ENCODE measurements at regions not wholly inside any gene's neighbourhood (a gene's known extent, or its start where the extent isn't known, plus 50 kb on each side); places are given as distances from the start of the nearest gene placed in this dataset.

DNA sequence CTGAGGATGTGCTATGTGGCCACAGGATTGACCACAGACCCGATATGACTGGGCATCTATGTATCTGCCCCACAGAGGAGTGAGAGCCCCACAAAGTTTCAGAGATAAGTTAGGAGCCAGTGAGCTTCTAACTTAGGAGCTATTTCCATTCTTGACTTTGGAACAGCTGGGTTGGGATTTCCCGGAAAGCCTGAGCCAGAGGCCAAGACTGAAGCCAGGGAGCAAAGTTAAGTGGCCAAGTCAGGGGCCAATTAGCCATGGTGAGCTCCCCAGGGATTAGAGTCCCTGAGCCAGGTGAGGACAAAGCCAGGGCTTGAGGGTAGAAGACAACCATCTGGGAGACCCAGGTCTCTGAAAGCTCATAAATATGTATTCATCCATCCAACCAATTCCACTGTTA, 143.6 kb downstream of the MAFB start:
- H3K4me3 ChIP-seq (ENCODE audit: low read depth, low read length), result no peak overlapping the region

DNA sequence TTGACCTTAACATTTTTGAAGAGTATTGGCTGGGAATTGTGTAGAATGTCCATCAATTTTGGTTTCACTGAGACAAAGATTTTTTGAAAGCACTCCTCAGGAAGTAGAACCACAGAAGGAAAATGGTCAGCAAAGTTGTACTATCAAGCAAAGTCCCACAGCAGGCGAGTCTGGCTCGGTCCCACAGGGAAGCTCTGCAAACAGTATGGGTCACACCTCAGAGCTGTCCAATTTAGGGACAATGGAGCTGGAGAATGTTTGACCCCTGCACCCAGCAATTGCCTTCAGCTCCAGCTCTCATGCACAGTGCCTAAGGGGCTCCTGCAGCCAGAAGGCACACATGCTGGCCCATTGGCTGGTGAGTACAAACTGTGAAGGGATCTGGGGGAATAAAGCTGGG, 147.0 kb downstream of the MAFB start:
- no peak overlapping the region for H3K4me3 ChIP-seq (ENCODE audit: low read depth, low read length)

DNA sequence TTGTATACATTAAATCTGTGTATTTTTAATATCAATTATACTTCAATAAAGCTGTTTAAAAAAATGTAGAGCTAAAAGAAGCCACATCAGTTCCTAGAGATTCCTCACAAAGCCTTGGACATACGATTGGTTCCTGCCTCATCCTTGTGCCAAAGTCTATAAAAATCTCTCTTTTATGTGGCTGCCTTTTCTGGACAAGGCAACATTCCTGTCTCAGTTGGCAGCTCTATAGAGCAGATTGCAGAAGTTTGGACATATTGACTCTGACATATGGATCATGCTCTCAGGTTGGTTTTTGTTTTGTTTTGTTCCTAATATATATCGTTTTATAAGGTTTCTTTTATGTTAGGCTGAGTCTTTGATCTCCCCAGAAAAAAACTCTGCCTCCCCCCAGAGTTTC, 148.9 kb downstream of the MAFB start:
- no peak overlapping the region for H3K4me3 ChIP-seq (ENCODE audit: low read depth, low read length)

DNA sequence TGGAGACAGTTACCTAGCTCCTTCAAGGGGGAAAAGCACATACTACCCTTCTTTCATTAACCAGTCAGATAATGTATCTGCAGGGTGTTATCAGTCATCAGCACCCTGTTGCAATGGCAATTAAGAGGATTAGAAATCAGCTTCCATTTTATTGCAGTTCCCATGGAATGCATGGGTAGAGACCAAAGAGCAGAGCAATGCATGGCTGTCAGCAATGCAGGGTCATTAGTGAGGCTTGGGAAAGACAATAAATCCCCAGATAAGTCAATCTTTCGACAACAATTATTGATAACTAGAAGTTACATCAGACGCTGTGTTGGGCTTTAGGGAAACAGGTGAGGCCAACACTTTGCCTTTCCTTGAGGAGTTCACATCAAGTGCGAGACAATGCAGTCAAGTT, 150.9 kb downstream of the MAFB start:
- H3K4me3 ChIP-seq (ENCODE audit: low read depth, low read length), result no peak overlapping the region

DNA sequence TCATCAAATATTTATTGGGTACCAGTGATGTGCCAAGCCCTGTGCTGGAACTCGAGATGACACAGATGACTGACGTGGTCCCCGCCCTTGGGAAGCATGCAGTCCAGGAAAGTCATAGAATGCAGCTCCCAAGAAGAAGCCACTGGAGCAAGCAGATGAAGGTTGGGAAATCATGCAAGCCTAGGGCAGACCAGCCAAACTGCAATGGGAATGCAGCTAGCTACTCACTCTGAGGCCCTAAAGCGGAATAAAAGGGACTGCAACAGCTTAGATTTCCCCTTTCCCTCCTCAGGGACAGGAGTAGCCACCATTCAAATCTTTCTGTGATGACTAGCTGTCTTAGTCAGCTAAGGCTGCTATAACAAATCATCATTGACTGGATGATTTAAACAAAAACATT, 152.2 kb downstream of the MAFB start:
- no peak overlapping the region for H3K4me3 ChIP-seq (ENCODE audit: low read depth, low read length)

DNA sequence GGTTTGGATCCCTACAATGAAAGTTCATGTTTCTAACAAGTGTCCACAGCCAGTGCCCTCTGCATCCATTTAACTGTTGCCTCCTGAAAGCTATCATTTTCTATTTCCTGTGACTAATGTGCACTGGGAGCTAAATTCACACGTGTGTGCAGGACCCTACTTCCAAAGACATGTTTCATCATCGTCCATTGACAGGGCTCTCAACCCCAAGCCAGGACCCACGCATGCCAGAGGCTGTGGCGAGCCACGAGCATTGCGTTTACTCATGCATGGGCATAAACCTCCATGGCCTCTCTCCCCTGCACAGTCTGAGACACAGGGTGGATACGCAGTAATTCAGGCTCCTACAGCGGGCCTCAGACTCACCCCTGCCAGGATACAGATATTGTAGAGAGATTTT, 153.2 kb downstream of the MAFB start:
- H3K4me3 ChIP-seq (ENCODE audit: low read depth, low read length), result no peak overlapping the region

DNA sequence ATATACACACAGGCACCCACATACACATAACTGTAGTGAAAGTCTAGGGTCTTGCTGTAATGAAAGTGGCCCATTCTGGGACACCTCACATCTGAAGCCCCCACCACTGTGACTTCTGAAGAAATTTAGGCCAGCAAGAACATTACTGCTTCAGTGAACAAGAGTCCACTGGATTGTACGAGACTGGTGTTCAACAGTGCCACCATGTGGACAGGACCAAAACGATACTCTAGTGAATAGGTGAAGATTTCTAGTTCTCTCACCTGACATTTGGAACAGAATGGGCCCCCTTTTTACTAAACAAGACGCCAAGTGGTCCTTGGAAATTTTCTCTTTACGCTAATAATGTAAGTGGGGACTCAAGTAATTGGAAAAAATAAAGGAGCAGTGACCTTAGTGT, 156.9 kb downstream of the MAFB start:
- H3K4me3 ChIP-seq (ENCODE audit: low read depth, low read length), result no peak overlapping the region

DNA sequence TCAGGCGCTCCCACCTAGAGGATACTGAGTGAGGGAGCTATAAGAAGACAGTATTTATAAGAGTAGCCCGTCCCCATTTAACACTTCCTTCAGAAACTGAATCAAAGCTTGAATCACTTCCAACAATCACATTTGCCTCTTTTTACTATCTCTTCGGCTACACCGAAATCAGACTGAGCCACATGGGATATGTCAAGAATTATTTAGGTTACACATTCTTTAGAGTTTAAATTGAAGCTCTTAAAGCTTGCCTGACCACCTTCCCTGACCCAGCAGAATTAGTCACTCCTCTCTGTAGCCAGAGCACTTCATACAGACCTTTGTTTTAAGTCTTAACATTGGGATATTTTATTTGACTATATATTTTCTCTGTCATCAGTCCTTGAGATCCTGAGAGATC, 163.7 kb downstream of the MAFB start:
- no peak overlapping the region for H3K4me3 ChIP-seq (ENCODE audit: low read depth, low read length)

DNA sequence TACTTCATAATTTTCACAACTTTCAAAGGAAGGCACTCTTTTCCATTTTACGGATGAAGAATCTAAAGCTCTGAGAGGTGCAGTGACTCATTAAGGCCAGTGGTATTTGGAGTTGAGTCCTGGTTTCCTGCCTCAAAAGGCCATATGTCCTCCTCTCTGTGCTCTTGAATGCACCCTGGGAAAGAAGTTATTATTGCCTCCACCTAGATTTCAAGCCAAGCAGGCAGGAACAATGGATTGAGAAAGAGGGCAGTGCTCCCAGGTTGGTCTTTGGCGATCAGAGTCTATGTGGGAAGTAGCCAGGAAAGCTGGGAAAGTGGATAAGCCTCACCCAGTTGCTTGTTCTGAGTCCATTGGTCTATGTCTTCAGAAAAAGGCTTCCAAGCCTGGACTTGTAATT, 165.0 kb downstream of the MAFB start:
- no peak overlapping the region for H3K4me3 ChIP-seq (ENCODE audit: low read depth, low read length)

DNA sequence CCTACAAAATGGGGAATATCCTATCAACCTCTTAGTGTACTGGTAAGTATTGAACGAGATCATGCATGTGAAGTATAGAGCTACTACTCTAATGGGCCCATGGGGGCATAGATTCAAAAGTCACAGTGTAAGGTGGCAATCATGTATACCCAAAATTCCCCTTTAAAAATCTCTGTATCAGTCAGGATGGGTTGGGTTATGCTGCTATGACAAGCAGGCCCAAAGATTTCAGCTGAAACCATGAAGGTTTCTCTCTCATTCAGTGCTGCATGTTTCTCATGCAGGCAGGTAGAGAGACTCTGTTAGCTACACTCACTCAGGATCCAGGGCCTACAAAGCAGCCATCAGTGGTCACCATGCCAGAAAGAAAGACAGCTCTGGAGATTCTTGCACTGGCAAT, 166.6 kb downstream of the MAFB start:
- H3K4me3 ChIP-seq (ENCODE audit: low read depth, low read length), result no peak overlapping the region

DNA sequence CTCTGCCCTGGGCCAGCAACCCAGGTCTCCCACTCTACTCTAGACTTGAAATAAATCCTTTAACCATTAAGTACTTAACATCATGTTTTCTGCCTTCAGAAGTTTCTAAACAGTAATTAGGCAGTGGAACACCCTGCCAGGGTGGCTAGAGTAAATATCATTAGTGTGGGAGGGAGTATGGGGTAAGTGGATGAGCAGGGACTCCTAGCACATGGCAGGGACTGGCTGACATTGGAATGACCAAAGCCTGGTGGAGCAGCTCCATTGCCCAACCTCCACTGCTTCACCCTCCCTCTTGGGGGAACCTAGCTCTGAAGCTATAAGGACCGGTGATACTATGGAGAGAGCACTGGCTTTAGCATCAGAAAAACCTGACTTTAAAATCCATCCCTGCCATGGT, 167.1 kb downstream of the MAFB start:
- no peak overlapping the region for H3K4me3 ChIP-seq (ENCODE audit: low read depth, low read length)

DNA sequence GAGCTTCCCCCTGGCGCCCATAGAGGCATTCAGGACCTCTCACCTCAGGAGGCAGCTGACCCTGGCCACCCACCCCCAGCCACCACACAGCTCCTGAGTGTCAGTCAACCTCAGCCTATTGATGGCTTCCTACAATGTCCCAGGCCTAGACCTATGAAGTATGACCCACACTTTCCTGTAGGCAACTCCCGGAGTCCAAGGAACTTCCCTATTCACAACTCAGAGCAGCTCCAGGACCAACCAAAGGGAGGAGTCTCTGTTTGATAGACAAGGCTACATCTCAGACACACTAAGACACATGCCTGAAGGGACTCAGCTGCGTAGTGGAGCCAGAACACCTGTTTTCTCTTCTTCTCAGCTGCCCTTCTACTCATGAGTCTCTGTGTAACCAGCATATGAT, 169.1 kb downstream of the MAFB start:
- H3K4me3 ChIP-seq (ENCODE audit: low read depth, low read length), result no peak overlapping the region

DNA sequence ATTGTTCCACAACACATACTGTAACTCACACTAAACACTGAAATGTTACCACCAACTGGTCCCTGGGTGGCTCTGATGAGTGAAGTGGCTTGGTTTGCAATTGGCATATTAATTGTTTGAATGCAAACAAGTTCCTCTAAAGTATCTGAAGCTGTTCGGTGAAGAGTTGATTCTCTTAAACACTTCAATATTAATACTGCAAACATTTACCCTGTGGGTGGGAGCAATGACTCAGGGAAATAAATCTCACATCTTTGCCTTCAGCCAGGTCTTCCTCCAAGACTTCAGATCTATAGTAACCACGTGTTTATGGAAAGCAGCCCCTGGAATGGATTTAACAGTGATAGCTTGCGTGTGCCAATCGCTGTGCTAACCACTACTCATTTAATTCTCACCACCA, 176.0 kb downstream of the MAFB start:
- H3K4me3 ChIP-seq (ENCODE audit: low read depth, low read length), result no peak overlapping the region

DNA sequence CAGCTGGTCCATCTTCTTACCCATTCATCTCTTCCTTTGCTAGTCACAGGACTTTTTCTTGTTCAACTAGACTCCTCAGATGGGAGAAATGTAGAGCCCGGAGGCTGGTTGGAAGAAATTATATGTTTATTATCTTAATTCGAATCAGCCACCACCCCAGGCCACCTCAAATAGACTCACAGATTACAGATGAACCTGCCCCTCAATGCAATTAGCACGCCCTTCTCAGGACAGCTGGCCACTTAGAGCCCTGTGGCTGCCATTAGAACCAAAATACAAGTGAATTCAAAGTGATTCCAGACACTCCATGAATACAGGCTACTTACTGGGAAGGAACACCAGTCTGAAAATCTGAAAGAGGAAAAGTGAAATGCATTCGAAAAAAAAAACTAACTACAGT, 176.4 kb downstream of the MAFB start:
- no peak overlapping the region for H3K4me3 ChIP-seq (ENCODE audit: low read depth, low read length)

DNA sequence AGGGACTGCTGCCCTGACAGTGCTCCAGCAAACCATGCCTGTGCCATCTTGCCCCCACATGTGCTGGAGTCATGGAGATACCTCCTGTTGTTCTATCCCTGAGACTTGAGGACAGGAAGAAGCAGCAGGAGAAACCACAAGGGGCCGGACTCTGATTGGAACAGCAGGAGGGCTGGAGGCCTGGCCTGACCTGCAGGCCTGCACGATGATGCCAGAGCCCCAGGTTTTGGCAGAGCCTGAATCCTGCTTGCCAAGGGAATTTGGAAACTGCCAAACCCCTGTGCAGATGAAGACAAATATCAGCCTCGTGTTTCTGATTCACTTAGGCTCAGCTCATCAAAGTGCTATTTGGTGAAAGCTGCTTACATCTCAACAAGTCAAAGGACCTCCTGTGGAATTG, 177.6 kb downstream of the MAFB start:
- no peak overlapping the region for H3K4me3 ChIP-seq (ENCODE audit: low read depth, low read length)

DNA sequence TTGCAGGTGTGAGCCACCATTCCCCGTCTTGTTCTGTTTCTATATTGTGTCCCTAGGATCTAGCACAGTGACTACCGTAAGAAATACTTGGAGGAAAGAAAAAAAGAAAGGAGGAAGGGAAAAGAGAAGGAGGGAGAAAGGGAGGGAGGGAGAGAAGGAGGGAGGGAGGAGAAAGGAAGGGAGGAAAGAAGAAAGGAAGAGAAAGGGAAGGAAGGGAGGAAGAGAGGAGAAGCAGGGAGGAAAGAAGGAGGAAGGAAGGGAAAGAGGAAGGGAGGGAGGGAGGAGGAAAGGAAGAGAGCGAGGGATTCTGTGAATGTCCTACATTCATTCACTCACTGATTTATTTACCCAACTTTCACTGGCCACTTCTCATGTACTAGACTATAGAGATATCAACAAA, 178.4 kb downstream of the MAFB start:
- H3K4me3 ChIP-seq (ENCODE audit: low read depth, low read length), result no peak overlapping the region

DNA sequence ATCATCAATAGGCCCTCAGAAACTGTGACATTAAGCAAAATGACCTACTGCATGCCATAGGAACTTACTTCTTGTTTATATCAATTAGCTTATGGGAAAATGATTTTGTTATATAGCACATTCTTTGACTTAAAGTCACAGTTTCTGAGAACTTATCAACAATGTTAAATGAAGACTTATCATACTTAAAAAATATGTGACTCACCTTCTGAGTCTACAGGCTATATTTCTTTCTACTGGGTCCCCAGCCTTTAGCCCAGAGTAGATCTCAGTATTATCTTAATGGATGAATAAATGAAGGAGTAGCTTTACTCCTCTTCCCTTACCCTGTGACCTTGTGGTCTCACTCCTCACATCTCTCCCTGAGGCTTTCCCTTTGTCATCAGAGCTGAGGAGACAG, 180.2 kb downstream of the MAFB start:
- no peak overlapping the region for H3K4me3 ChIP-seq (ENCODE audit: low read depth, low read length)

DNA sequence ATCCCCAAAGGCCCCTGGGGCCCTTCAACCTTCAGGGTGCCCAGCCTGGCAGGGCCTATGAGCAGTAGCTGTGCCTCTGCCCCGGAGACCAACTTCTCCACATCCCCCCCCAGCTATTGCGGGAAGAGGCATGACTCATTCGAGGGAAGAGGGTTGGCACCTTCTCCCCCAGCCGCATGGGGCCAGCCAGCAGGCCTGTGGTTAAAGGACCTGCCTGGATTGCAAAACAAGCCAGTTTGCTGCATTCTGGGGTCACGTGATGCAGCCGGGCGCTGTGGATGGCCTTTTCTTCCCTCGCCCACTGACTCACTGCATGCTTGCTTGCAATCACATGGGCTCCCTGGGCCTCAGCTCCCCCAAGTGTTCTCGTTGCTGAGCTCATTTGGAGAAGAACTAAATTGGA, 182.5 kb downstream of the MAFB start:
- no peak overlapping the region for H3K4me3 ChIP-seq (ENCODE audit: low read depth, low read length)

DNA sequence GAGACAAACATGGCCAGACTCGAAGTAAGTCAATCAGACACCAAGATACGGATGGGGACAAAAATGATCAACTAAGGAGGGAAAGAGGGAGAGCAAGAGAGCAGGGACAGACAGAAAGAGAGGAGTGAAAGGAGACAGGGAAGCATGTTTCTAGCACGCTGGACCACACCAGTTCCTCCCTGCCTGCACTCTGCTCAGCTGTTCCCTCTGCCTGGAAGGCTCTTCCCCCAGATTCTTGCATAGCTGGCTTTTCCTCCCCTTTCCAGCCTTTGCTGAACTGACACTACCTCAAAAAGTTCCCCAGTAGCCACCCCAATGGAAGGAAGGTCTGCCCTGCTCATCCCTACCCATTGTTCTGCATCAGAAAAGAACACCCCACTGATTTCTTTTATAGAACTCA, 185.9 kb downstream of the MAFB start:
- H3K4me3 ChIP-seq (ENCODE audit: low read depth, low read length), result no peak overlapping the region

DNA sequence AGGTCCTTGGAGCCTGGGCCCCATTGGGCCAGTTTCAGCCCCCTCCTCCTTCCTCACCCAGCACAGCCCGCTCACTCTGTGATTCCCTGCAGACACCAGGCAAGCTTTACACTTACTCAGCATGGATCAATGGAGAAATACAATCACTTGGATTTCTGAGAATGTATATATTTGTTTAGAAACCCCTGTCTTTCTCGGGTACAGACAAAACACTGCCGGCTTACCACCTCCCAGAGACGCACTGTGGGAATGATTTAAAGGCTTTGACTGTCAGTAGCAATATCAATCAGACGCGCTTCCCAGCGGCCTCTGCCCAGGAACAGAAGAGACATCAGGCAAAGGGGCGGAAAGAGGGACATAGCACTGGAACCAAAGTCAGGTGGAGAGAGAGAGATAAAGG, 186.5 kb downstream of the MAFB start:
- H3K4me3 ChIP-seq (ENCODE audit: low read depth, low read length), result no peak overlapping the region

DNA sequence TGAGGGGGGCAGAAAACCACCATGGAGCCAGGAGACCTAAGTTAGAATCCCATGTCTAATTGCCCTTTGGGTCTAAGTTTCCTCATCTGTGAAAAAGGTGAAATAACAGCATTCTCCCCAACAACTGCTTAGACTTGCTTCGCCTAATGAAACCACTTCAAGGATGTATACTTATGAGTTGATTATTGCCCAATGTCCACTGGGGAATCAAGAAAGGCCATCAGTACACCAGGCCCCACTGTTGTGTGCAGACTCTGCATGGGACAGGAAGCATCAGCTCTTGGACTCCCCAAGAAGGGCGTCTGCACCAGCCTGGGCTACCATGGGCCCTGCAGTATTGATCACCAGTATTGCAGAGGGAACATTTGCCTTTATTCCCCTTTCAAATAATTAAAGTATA, 189.6 kb downstream of the MAFB start:
- H3K4me3 ChIP-seq (ENCODE audit: low read depth, low read length), result no peak overlapping the region

DNA sequence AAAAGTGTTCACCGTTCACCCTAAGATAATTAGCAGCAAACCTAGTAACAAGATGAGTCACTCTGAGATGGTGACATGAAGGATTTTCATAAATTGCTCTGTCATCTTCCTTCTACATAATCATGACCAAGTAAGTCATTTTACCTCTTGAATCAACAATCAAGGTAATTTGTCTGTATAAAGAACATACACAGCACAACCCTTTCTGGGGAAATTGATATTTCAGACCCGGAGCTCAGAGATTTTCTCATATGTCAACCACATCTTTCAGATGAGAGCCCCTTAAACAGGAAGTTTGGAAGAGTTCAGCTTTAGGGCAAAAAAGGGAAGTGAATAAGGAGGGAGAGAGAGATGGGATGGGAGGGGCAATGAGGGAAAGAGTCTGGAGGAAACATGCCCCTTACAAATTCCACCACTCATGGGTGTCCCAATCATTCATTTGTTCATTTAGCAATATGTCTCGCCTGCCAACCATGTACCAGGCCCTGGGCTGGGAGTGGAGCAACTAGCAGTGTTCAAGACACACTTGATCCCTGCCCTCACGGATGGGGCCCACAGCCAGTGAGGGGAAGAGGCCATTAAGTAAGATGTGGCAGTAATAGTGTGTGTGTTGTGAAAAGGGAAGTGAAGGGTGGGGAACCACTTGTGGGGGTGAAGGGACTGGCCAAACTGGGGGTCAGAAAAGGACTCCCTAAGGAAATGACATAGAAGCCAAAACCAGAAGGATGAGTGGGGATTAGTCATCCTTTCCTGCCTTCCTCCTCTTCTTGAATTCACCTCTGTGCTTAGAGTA, 190.9 kb downstream of the MAFB start:
- no peak overlapping the region for H3K4me3 ChIP-seq (ENCODE audit: low read depth, low read length)

DNA sequence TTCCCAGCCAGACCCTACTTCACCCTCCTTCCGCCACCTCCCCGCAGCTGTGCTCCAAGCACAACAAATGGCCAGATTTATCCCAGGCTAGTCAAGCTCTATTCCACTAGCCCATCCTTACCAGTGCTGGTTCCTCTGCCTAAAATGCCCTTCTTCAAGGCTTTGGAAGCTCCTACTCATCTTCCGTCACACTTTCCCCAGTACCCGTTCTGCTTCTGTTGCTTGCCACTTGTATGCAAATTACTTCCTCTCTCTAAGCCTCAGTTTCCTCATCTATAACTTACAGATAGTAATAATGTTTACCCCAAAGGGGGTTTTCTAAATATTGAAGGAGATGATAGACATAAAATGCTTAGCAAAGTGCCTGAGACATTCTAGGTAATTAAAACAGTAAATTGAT, 193.1 kb downstream of the MAFB start:
- no peak overlapping the region for H3K4me3 ChIP-seq (ENCODE audit: low read depth, low read length)

Measured in iPS-11a (cell line).